ENCODE measurements at regions not wholly inside any gene's neighbourhood (a gene's known extent, or its start where the extent isn't known, plus 50 kb on each side); places are given as distances from the start of the nearest gene placed in this dataset.

GRCh38 chr2:81648370-81648769, 1343.8 kb upstream of the LRRTM1 start:
- DNase-seq (ENCODE audit: low read depth), result no peak
- H3K4me3 ChIP-seq (ENCODE audit: low read depth, low read length), result no peak overlapping the region
- no peak for TF ChIP-seq CTCF (IDR thresholded peaks at IDR 0.05; ENCODE audit: low read depth, low read length, missing control alignments)

- no peak overlapping the region for H3K4me3 ChIP-seq (ENCODE audit: low read depth, low read length)
- DNase-seq (ENCODE audit: low read depth), result no peak
Measured at GRCh38 chr2:81647715-81648230, 1343.2 kb upstream of the LRRTM1 start.

GRCh38 chr2:81645745-81646301, 1341.3 kb upstream of the LRRTM1 start:
- no peak for TF ChIP-seq CTCF (IDR thresholded peaks at IDR 0.05; ENCODE audit: low read depth, low read length, missing control alignments)
- DNase-seq (ENCODE audit: low read depth), result no peak
- H3K4me3 ChIP-seq (ENCODE audit: low read depth, low read length), result no peak overlapping the region

More at GRCh38 chr2:81647715-81648230, 1343.2 kb upstream of the LRRTM1 start:
- TF ChIP-seq CTCF (IDR thresholded peaks at IDR 0.05; ENCODE audit: low read depth, low read length, missing control alignments), result no peak

- H3K4me3 ChIP-seq (ENCODE audit: low read depth, low read length), result no peak overlapping the region
- TF ChIP-seq CTCF (IDR thresholded peaks at IDR 0.05; ENCODE audit: low read depth, low read length, missing control alignments), result no peak
- DNase-seq (ENCODE audit: low read depth), result no peak
Measured at GRCh38 chr2:81644189-81644588, 1339.6 kb upstream of the LRRTM1 start.

GRCh38 chr2:81624825-81625224, 1320.3 kb upstream of the LRRTM1 start:
- H3K4me3 ChIP-seq (ENCODE audit: low read depth, low read length), result no peak overlapping the region
- no peak for TF ChIP-seq CTCF (IDR thresholded peaks at IDR 0.05; ENCODE audit: low read depth, low read length, missing control alignments)
- DNase-seq (ENCODE audit: low read depth), result no peak

- no peak for DNase-seq (ENCODE audit: low read depth)
- TF ChIP-seq CTCF (IDR thresholded peaks at IDR 0.05; ENCODE audit: low read depth, low read length, missing control alignments), result no peak
- no peak overlapping the region for H3K4me3 ChIP-seq (ENCODE audit: low read depth, low read length)
Measured at GRCh38 chr2:81600088-81600487, 1295.5 kb upstream of the LRRTM1 start.

GRCh38 chr2:81598453-81598852, 1293.9 kb upstream of the LRRTM1 start:
- no peak for DNase-seq (ENCODE audit: low read depth)
- no peak overlapping the region for H3K4me3 ChIP-seq (ENCODE audit: low read depth, low read length)
- no peak for TF ChIP-seq CTCF (IDR thresholded peaks at IDR 0.05; ENCODE audit: low read depth, low read length, missing control alignments)
